Lower leg skin (tissue), 3 donors: ENCODE measurements at regions not wholly inside any gene's neighbourhood (a gene's known extent, or its start where the extent isn't known, plus 50 kb on each side); places are given as distances from the start of the nearest gene placed in this dataset.

Experiments used
- CTCF ChIP-seq, 3 donors: fragments of 450-650 bp; IDR thresholded peaks; one replicate each; pipeline ENCODE4 v1.5.1; 2016; ENCODE audit warnings: antibody characterized with exemption in 3 of 3, mild to moderate bottlenecking in 3 of 3, moderate library complexity in 2 of 3
- POLR2A ChIP-seq, 2 donors: fragments of 450-650 bp; IDR thresholded peaks; one replicate each; pipeline ENCODE4 v1.6.1; 2016 to 2017; ENCODE audit warnings: antibody characterized with exemption in 2 of 2, mild to moderate bottlenecking in 1 of 2, moderate library complexity in 1 of 2

- TF ChIP-seq CTCF (IDR thresholded peaks at IDR 0.05) (no peak), POLR2A (IDR thresholded peaks at IDR 0.05) (no peak)
These were observed 102.6 kb upstream of the APCDD1 start for GRCh38 chr18:10351858-10352257.
